Hepatocyte (in vitro differentiated cells): ENCODE measurements at regions not wholly inside any gene's neighbourhood (a gene's known extent, or its start where the extent isn't known, plus 50 kb on each side); places are given as distances from the start of the nearest gene placed in this dataset.

Experiments used
- EZH2 ChIP-seq: fragments of 200-600 bp; sonication (generic); IDR thresholded peaks from 2 replicates; pipeline ENCODE4 v1.6.1; 2016; ENCODE audit warnings: antibody characterized with exemption, mild to moderate bottlenecking, borderline replicate concordance
- EZH2phosphoT487 ChIP-seq: fragments of 200-600 bp; sonication (generic); IDR thresholded peaks from one replicate; pipeline ENCODE4 v1.6.1; 2018; ENCODE audit warnings: antibody characterized with exemption, mild to moderate bottlenecking, low read depth, moderate library complexity; ENCODE audit not compliant: unreplicated experiment, severe bottlenecking
- TF ChIP-seq, protein P1 (sequence below): fragments of 200-600 bp; sonication (generic); IDR thresholded peaks from 2 replicates; pipeline ENCODE4 v1.5.1; 2016; ENCODE audit warnings: antibody characterized with exemption, mild to moderate bottlenecking; ENCODE audit not compliant: poor library complexity

DNA sequence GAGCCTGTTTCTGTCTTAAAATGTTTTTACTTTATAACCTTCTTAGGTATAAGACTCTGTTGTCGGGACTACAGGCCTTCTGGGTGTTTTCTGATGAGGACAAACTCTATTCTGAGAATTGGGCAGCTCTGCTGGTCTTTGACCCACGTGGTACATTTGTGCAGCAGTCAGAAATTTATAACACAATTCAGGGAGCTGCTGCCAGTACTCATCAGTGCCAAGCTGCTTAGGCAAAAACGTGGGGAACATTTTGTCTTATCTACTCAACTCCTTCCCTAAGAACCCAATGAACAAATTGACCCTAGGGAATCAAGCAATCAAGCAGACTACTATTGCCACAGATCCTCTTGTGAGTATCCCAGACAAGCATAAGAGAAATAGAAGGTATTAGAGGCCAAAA lies 180.7 kb upstream of the PDZRN3 start:
- TF ChIP-seq, protein P1, sequence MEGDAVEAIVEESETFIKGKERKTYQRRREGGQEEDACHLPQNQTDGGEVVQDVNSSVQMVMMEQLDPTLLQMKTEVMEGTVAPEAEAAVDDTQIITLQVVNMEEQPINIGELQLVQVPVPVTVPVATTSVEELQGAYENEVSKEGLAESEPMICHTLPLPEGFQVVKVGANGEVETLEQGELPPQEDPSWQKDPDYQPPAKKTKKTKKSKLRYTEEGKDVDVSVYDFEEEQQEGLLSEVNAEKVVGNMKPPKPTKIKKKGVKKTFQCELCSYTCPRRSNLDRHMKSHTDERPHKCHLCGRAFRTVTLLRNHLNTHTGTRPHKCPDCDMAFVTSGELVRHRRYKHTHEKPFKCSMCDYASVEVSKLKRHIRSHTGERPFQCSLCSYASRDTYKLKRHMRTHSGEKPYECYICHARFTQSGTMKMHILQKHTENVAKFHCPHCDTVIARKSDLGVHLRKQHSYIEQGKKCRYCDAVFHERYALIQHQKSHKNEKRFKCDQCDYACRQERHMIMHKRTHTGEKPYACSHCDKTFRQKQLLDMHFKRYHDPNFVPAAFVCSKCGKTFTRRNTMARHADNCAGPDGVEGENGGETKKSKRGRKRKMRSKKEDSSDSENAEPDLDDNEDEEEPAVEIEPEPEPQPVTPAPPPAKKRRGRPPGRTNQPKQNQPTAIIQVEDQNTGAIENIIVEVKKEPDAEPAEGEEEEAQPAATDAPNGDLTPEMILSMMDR, result no peak
- no peak for TF ChIP-seq EZH2
- TF ChIP-seq EZH2phosphoT487, result no peak
